Tongue (tissue), 1 donor: ENCODE measurements at regions not wholly inside any gene's neighbourhood (a gene's known extent, or its start where the extent isn't known, plus 50 kb on each side); places are given as distances from the start of the nearest gene placed in this dataset. TPM values are rescaled to one million over a fixed set of nuclear protein-coding genes. Genes with fewer than 3 reads are reported as not detected.

Source experiments
- small RNA-seq: library from RNA; depleted of rRNA; stranded (forward); fragments of <200 nt; gene quantifications from one replicate; pipeline ENCODE3, GENCODE V24; 2014; ENCODE audit warnings: low replicate concordance

Small RNAs in the stretch of these regions (small RNA-seq; reads per million reads assigned to genes)
- not detected for gene SNRPCP16
